GM12878 (cell line): ENCODE measurements at regions not wholly inside any gene's neighbourhood (a gene's known extent, or its start where the extent isn't known, plus 50 kb on each side); places are given as distances from the start of the nearest gene placed in this dataset.
"Not testable (repeated sequence)": the region's sequence is repeated elsewhere in the genome, so short reads cannot be mapped to it uniquely, and the experiment has no call there.

Experiments
- CBFB ChIP-seq: IDR thresholded peaks from 2 replicates; pipeline ENCODE4 v1.6.1; 2016; ENCODE audit warnings: antibody characterized with exemption, low read depth
- CHD1 ChIP-seq: IDR thresholded peaks from 2 replicates; pipeline ENCODE4 v1.6.1; 2012; ENCODE audit warnings: low read depth, low read length, improper control_type of control experiment
- EGR1 ChIP-seq, 2 experiments: IDR thresholded peaks; 1 replicate in 1 of 2; 2 replicates in 1 of 2; pipeline ENCODE4 v1.6.1; 2011 to 2012; ENCODE audit warnings: low read depth in 2 of 2, low read length in 2 of 2, borderline replicate concordance in 1 of 2, mild to moderate bottlenecking in 1 of 2, moderate library complexity in 1 of 2
- HCFC1 ChIP-seq: fragments of 150-350 bp; IDR thresholded peaks from 2 replicates; pipeline ENCODE4 v1.6.1; 2014; ENCODE audit warnings: low read length
- HDAC6 ChIP-seq: fragments of 200-600 bp; sonication (generic); IDR thresholded peaks from one replicate; pipeline ENCODE4 v1.8.0; 2017; ENCODE audit warnings: antibody characterized with exemption; ENCODE audit not compliant: unreplicated experiment
- MXI1 ChIP-seq: fragments of 150-350 bp; IDR thresholded peaks from 2 replicates; pipeline ENCODE4 v1.6.1; 2011; ENCODE audit warnings: low read depth, mild to moderate bottlenecking, inconsistent platforms, low read length, improper control_type of control experiment
- PAX8 ChIP-seq: fragments of 450-650 bp; IDR thresholded peaks from 2 replicates; pipeline ENCODE4 v1.6.1; 2017; ENCODE audit warnings: mild to moderate bottlenecking, moderate library complexity
- POLR2A ChIP-seq: IDR thresholded peaks from 2 replicates; pipeline ENCODE4 v1.6.1; 2011; ENCODE audit warnings: low read depth, mild to moderate bottlenecking, low read length
- RFX5 ChIP-seq: IDR thresholded peaks from 2 replicates; pipeline ENCODE4 v1.6.1; 2011; ENCODE audit warnings: low read depth, low read length, improper control_type of control experiment
- SRF ChIP-seq, 2 experiments: IDR thresholded peaks; 2 replicates each; pipeline ENCODE4 v1.6.1; 2011; ENCODE audit warnings: low read depth in 2 of 2, low read length in 2 of 2, mild to moderate bottlenecking in 1 of 2, moderate library complexity in 1 of 2
- ZNF274 ChIP-seq: IDR thresholded peaks from one replicate; pipeline ENCODE4 v1.8.0; 2011; ENCODE audit not compliant: insufficient read length, insufficient read depth
- TF ChIP-seq, protein P1 (sequence below), 3 experiments: IDR thresholded peaks in 2 of 3; conservative IDR thresholded peaks in 1 of 3; 2 replicates each; pipeline ENCODE4 v1.5.1; 2011; ENCODE audit warnings: low read depth in 3 of 3, low read length in 3 of 3, mild to moderate bottlenecking in 3 of 3, control low read depth in 2 of 3, moderate library complexity in 2 of 3, inconsistent platforms in 1 of 3, mixed read lengths in 1 of 3; ENCODE audit not compliant: control insufficient read depth in 2 of 3, insufficient read depth in 1 of 3; ENCODE audit errors: extremely low read depth in 1 of 3
- TF ChIP-seq, protein P2 (sequence below): IDR thresholded peaks from 2 replicates; pipeline ENCODE4 v1.6.1; 2011; ENCODE audit warnings: mild to moderate bottlenecking, low read depth, low read length, moderate library complexity; ENCODE audit not compliant: insufficient replicate concordance

DNA sequence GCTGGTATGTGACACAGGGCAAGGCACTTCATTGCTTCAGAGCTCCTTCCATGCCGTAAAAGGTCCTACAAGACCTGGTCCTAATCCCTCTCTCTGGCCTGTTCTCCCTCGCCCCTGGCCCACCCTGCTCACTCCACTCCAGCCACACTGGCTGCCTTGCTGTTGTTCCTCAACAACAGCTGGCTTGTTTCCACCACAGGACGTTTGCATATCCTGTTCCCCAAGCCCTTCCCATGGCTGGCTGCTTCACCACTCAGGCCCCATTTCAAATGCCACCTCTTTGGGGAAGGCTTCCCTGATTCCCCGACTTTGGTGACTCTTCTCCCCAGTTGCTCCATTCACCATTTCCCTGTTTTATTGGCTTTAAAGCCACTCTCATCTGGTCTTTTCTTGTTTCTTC is 129.1 kb upstream of the ALDH3B2 start:
- not testable (repeated sequence) for TF ChIP-seq POLR2A; EGR1 (IDR thresholded peaks at IDR 0.05; ENCODE audit: borderline replicate concordance in 1 of 2, low read depth in 2 of 2, low read length in 2 of 2); MXI1; CBFB; PAX8; CHD1; HDAC6; ZNF274; SRF (IDR thresholded peaks at IDR 0.05; ENCODE audit: low read depth in 2 of 2, low read length in 2 of 2); RFX5; HCFC1
- TF ChIP-seq, protein P1, sequence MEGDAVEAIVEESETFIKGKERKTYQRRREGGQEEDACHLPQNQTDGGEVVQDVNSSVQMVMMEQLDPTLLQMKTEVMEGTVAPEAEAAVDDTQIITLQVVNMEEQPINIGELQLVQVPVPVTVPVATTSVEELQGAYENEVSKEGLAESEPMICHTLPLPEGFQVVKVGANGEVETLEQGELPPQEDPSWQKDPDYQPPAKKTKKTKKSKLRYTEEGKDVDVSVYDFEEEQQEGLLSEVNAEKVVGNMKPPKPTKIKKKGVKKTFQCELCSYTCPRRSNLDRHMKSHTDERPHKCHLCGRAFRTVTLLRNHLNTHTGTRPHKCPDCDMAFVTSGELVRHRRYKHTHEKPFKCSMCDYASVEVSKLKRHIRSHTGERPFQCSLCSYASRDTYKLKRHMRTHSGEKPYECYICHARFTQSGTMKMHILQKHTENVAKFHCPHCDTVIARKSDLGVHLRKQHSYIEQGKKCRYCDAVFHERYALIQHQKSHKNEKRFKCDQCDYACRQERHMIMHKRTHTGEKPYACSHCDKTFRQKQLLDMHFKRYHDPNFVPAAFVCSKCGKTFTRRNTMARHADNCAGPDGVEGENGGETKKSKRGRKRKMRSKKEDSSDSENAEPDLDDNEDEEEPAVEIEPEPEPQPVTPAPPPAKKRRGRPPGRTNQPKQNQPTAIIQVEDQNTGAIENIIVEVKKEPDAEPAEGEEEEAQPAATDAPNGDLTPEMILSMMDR (IDR thresholded peaks at IDR 0.05 in 2 of 3, conservative IDR thresholded peaks at IDR 0.05 in 1 of 3; ENCODE audit: control insufficient read depth in 2 of 3, extremely low read depth in 1 of 3, insufficient read depth in 1 of 3, low read depth in 3 of 3, low read length in 3 of 3): not testable (repeated sequence)
- TF ChIP-seq, protein P2, sequence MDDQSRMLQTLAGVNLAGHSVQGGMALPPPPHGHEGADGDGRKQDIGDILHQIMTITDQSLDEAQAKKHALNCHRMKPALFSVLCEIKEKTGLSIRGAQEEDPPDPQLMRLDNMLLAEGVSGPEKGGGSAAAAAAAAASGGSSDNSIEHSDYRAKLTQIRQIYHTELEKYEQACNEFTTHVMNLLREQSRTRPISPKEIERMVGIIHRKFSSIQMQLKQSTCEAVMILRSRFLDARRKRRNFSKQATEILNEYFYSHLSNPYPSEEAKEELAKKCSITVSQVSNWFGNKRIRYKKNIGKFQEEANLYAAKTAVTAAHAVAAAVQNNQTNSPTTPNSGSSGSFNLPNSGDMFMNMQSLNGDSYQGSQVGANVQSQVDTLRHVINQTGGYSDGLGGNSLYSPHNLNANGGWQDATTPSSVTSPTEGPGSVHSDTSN: not testable (repeated sequence)
